ENCODE measurements at regions not wholly inside any gene's neighbourhood (a gene's known extent, or its start where the extent isn't known, plus 50 kb on each side); places are given as distances from the start of the nearest gene placed in this dataset.

DNA sequence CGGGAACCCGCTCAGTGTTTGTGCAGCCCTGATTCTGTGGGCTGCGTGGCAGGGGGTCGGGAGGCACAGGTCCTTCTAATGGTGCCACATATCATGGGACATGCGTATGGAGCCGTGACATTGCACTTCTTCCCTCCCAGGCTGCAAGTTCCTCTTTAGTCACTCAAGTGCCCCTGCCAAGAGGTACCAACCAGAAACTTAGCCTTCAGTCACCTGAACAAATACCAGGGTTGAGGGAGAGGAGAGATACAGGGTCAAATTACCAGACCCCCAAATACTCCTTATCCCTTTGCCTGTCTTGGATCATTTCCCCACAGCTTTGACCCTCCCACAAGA lies 209.1 kb downstream of the BUD13 start:
- DNase-seq (no peak), ATAC-seq (no peak)
- no peaks in the 10 kb centered on the region for H3K9me3 ChIP-seq (ENCODE audit: control insufficient read depth, insufficient read depth, low read length)
- H3K27me3 ChIP-seq (ENCODE audit: control insufficient read depth, insufficient read depth, low read length): no peaks in the 10 kb centered on the region
- Mint-ChIP-seq H3K27me3 (ENCODE audit: low read depth in 2 of 2) (peaks cover 10 to 16% of the 10 kb centered on the region in 2 donors), H3K4me1 (no peaks in the 10 kb centered on the region), H3K4me3 (no peak overlapping the region), H3K36me3 (no peaks in the 10 kb centered on the region), H3K9me3 (no peaks in the 10 kb centered on the region), H3K27ac (no peak overlapping the region)
- 24% methylated on average over 6 of the region's 6 CpGs for WGBS (ENCODE audit: insufficient coverage)
- H3K4me3 ChIP-seq (ENCODE audit: low read length): no peak overlapping the region
- intact Hi-C loops (cut with micrococcal nuclease): no loop called here
- no peaks in the 10 kb centered on the region for H3K4me1 ChIP-seq (ENCODE audit: control insufficient read depth, insufficient read depth, low read length)
- no peak for TF ChIP-seq CTCF (IDR thresholded peaks at IDR 0.05)
- no peaks in the 10 kb centered on the region for H3K36me3 ChIP-seq (ENCODE audit: control insufficient read depth, insufficient read depth, low read length)
- H3K27ac ChIP-seq (ENCODE audit: low read length): no peak overlapping the region

DNA sequence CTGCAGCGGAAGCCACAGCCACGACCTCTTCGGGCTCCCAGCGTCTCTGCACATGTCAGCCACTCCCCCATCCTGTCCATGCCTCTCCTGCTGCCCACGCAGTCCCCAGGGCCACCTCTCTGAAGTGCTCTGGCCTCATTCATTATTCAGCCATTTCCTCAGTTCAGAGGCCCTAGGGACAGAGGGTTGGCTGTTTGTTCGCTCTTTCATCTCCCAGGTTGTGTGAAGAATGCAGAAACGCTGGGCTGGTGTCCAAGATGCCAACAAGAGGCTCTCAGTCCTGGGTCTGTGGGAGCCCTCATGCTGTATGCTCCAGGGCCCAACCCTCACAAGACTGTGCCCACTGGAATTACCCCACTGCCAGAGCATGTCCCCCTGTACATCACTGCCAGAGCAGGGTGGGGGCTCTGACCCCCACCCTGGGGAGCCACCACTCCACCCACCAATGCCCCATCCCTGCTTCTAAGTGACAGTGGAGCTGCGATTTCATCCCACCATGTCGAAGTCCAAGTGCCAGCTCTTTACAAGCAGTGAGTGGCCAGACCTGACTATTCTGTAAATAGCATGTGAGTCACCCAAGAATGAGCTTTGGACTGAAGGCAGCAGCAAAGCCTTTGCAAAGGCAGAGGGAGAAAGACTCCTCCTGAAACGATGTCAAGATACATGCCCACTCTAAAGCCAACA lies 209.6 kb downstream of the BUD13 start:
- 57% methylated on average over 10 of the region's 10 CpGs for WGBS (ENCODE audit: insufficient coverage)
- Histone ChIP-seq H3K4me1 (ENCODE audit: control insufficient read depth, insufficient read depth, low read length) (no peaks in the 10 kb centered on the region), H3K36me3 (ENCODE audit: control insufficient read depth, insufficient read depth, low read length) (no peaks in the 10 kb centered on the region), H3K27ac (ENCODE audit: low read length) (no peak overlapping the region), H3K4me3 (ENCODE audit: low read length) (no peak overlapping the region), H3K27me3 (ENCODE audit: control insufficient read depth, insufficient read depth, low read length) (no peaks in the 10 kb centered on the region), H3K9me3 (ENCODE audit: control insufficient read depth, insufficient read depth, low read length) (no peaks in the 10 kb centered on the region)
- Mint-ChIP-seq H3K27ac (no peak overlapping the region), H3K4me3 (no peak overlapping the region), H3K36me3 (no peaks in the 10 kb centered on the region), H3K9me3 (no peaks in the 10 kb centered on the region), H3K4me1 (no peaks in the 10 kb centered on the region), H3K27me3 (ENCODE audit: low read depth in 2 of 2) (peaks cover 10 to 16% of the 10 kb centered on the region in 2 donors)
- DNase-seq (no peak), ATAC-seq (no peak)
- intact Hi-C loops (cut with micrococcal nuclease): no loop called here
- no peak for TF ChIP-seq CTCF (IDR thresholded peaks at IDR 0.05)

DNA sequence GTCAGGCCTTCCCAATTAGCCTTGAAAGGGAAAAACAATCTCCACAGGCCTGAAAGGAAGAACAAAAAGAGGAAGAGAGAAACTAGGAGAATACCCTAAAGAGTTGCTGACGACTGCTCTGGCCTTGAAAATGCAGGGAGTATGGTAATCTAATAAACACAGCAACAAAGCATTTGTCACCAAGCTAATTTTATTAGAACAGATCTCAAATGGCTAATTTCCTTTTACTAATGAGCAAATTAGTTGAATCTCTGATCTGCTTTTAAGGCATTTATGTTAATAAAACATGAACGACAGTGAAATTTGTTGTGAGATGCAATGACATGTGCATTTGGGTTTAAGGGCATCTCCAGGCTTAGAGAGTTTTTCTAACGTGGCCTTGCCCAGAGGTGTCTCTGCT lies 212.2 kb downstream of the BUD13 start:
- Mint-ChIP-seq H3K9me3 (no peaks in the 10 kb centered on the region), H3K27me3 (ENCODE audit: low read depth in 2 of 2) (peaks cover 11 to 20% of the 10 kb centered on the region in 2 donors), H3K27ac (no peak overlapping the region), H3K4me1 (no peaks in the 10 kb centered on the region), H3K36me3 (no peaks in the 10 kb centered on the region), H3K4me3 (no peak overlapping the region)
- intact Hi-C loops (cut with micrococcal nuclease): no loop called here
- WGBS (ENCODE audit: insufficient coverage): 66% methylated on average over 2 of the region's 3 CpGs
- ATAC-seq: no peak
- no peak for DNase-seq
- no peaks in the 10 kb centered on the region for H3K9me3 ChIP-seq (ENCODE audit: control insufficient read depth, insufficient read depth, low read length)
- H3K27ac ChIP-seq (ENCODE audit: low read length): no peak overlapping the region
- H3K36me3 ChIP-seq (ENCODE audit: control insufficient read depth, insufficient read depth, low read length): no peaks in the 10 kb centered on the region
- H3K4me3 ChIP-seq (ENCODE audit: low read length): no peak overlapping the region
- no peak for TF ChIP-seq CTCF (IDR thresholded peaks at IDR 0.05)
- H3K27me3 ChIP-seq (ENCODE audit: control insufficient read depth, insufficient read depth, low read length): no peaks in the 10 kb centered on the region
- no peaks in the 10 kb centered on the region for H3K4me1 ChIP-seq (ENCODE audit: control insufficient read depth, insufficient read depth, low read length)
